Heart right ventricle (tissue), 16 donors: ENCODE measurements at regions not wholly inside any gene's neighbourhood (a gene's known extent, or its start where the extent isn't known, plus 50 kb on each side); places are given as distances from the start of the nearest gene placed in this dataset.

Experiments used
- ATAC-seq, 8 donors: fragments of 200-7000 bp; cut with Tn5 transposase; one replicate each; pipeline ENCODE4 v1.9.1; 2020; ENCODE audit warnings: mild to moderate bottlenecking in 8 of 8, moderate library complexity in 8 of 8, moderate number of reproducible peaks in 1 of 8
- DNase-seq, 2 donors: peaks; one replicate each; pipeline ENCODE4 v3.0.0-alpha.2; 2020
- H3K27ac ChIP-seq, 10 donors: fragments of 200-600 bp; sonication (generic) in 2 of 10; one replicate each; pipeline versions ENCODE4 v1.5.0 to v1.8.0; 2020 to 2022; ENCODE audit warnings: mild to moderate bottlenecking in 3 of 10
- H3K27me3 ChIP-seq, 7 donors: fragments of 200-600 bp; one replicate each; pipeline ENCODE4 v1.8.0; 2021 to 2022; ENCODE audit warnings: mild to moderate bottlenecking in 2 of 7
- H3K36me3 ChIP-seq, 9 donors: fragments of 200-600 bp; sonication (generic) in 1 of 9; one replicate each; pipeline versions ENCODE4 v1.5.0 to v1.8.0; 2020 to 2022; ENCODE audit warnings: mild to moderate bottlenecking in 2 of 9
- H3K4me1 ChIP-seq, 9 donors: fragments of 200-600 bp; sonication (generic) in 1 of 9; one replicate each; pipeline versions ENCODE4 v1.5.0 to v1.8.0; 2020 to 2022; ENCODE audit warnings: mild to moderate bottlenecking in 4 of 9
- H3K4me3 ChIP-seq, 10 donors: fragments of 200-600 bp; sonication (generic) in 2 of 10; one replicate each; pipeline versions ENCODE4 v1.5.0 to v1.8.0; 2020 to 2022; ENCODE audit warnings: mild to moderate bottlenecking in 7 of 10, moderate library complexity in 2 of 10
- H3K9me3 ChIP-seq, 11 donors: fragments of 200-600 bp in 10 of 11; sonication (generic) in 2 of 11; one replicate each; pipeline versions ENCODE4 v1.5.0 to v1.8.0; 2013 to 2022; ENCODE audit warnings: mild to moderate bottlenecking in 2 of 11, control low read depth in 1 of 11, moderate library complexity in 1 of 11
- WGBS, 2 donors: extraction: QIAGEN DNeasy Blood & Tissue Kit; methylation state at CpG; one replicate each; pipeline ENCODE4 v1.1.7; 2013; ENCODE audit warnings: inconsistent platforms in 1 of 2; 5-methylcytosine and 5-hydroxymethylcytosine counted together
- intact Hi-C, 10 donors: fragments of 100-400 bp; cut with DNase I; formaldehyde crosslinking; loops; one replicate each; pipeline versions ENCODE4 v1.11.1 to v1.14.2; 2022
- TF ChIP-seq, protein P1 (sequence below), 9 donors: fragments of 200-600 bp; sonication (generic) in 2 of 9; IDR thresholded peaks; one replicate each; pipeline versions ENCODE4 v1.5.0 to v1.8.0; 2021 to 2022; ENCODE audit warnings: antibody characterized with exemption in 9 of 9, mild to moderate bottlenecking in 5 of 9, moderate library complexity in 1 of 9
- donor health status: Arrhythmogenic right ventricular cardiomyopathy.
- donor health status: ischemic (EF 13 %, LVEDD 7.1; RV severe dilation, severe dysfunction).
- donor health status: healthy with polysubstance abuse.
- donor health status: DM: no; HTN: yes; CAD: no.
- donor health status: DM: no; HTN: no; CAD: no.
- donor health status: ischemic (EF 25% LVEDD 6.9; RV normal size, moderate dysfunction).
- donor health status: ischemic (EF 25% LVEDD 5.7; RV mildly dilated, moderate dysfunction).
- donor health status: healthy.
- donor health status: DM: yes; HTN: yes; CAD: no.
- donor health status: Ischemic cardiomyopathy.
- donor health status: ischemic (EF 35%, LVEDD 5.7; RV mildly dilated, moderate dysfunction).
- donor health status: nonischemic (EF 11% LVEDD 7.7; RV severe dilation, severe dysfunction).
- donor health status: DM: yes; HTN: yes; CAD: no.
- donor health status: PGD.
- donor health status: ischemic (EF 29% LVEDD 5.4; RV normal size, mild dysfunction).
- donor health status: nonischemic (EF 23%, LVEDD 6.1; RV moderate dilation, normal function).

DNA sequence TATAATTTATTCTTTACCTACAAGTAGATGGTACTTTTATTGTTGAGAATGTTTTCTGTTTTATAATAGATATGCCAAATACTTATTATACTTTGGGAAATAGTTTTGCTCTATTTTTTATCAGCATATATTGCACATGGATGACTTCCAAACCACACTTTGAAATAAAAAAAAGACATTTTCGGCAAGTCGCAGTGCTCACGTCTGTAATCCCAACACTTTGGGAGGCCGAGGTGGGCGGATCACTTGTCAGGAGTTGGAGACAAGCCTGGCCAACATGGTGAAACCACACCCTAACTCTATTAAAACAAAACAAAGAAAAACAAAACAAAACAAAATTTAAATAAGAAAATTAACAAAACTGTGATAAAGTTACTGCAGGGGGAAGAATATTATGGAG, 983.9 kb upstream of the CNTN5 start:
- intact Hi-C loops, result no loop called here
- TF ChIP-seq, protein P1, sequence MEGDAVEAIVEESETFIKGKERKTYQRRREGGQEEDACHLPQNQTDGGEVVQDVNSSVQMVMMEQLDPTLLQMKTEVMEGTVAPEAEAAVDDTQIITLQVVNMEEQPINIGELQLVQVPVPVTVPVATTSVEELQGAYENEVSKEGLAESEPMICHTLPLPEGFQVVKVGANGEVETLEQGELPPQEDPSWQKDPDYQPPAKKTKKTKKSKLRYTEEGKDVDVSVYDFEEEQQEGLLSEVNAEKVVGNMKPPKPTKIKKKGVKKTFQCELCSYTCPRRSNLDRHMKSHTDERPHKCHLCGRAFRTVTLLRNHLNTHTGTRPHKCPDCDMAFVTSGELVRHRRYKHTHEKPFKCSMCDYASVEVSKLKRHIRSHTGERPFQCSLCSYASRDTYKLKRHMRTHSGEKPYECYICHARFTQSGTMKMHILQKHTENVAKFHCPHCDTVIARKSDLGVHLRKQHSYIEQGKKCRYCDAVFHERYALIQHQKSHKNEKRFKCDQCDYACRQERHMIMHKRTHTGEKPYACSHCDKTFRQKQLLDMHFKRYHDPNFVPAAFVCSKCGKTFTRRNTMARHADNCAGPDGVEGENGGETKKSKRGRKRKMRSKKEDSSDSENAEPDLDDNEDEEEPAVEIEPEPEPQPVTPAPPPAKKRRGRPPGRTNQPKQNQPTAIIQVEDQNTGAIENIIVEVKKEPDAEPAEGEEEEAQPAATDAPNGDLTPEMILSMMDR (IDR thresholded peaks at IDR 0.05), result no peak
- Histone ChIP-seq H3K27me3 (no peaks in the 10 kb centered on the region), H3K9me3 (peaks cover 0 to 9% (median 0%) of the 10 kb centered on the region in 11 donors), H3K36me3 (no peaks in the 10 kb centered on the region), H3K27ac (no peak overlapping the region), H3K4me1 (peaks cover 0 to 3% (median 0%) of the 10 kb centered on the region in 9 donors), H3K4me3 (no peak overlapping the region)
- WGBS, 2 donors, result 67 to 73% methylated on average over 5 of the region's 5 CpGs
- ATAC-seq (no peak), DNase-seq (no peak)

DNA sequence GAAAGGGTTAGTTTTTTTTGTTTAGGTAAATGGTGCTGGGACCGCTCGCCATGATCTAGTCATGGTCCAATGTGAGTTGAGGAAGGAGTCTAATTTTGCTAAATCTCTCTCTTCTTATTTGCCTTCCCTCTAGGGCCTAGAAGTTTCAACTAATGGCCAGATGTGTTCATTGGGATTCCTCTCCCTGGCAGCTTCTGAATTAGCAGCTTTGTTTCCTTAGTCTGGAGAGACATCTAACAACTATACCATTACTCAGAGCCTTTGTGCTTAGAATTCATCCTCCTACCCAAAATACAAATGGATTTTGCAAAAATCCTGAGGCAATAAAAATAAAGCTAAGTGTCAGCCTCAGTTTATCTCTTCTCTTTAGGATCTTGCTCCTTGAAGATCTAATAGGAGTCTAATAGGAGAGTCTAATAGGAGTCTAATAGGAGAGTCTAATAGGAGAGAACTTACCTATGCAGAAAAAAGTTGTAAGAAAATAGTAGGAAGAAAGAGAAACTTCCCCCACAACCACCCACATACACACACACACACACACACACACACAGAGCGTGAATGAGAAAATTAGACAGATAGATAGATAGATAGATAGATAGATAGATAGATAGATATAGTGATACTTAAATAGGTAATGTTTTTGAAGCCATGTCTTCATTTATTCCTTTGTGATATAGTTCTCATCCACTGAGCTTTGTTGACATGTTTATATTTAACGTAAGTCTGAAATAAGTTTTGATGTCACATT, 980.5 kb upstream of the CNTN5 start:
- H3K36me3 ChIP-seq, result no peaks in the 10 kb centered on the region
- intact Hi-C loops, result loop anchor here in 1 of 10 donors (5.0 kb wide), 1 partner anchor 457 kb away; no protein-coding TSS in a partner anchor
- WGBS, 2 donors, result 89 to 96% methylated on average over 4 of the region's 4 CpGs

DNA sequence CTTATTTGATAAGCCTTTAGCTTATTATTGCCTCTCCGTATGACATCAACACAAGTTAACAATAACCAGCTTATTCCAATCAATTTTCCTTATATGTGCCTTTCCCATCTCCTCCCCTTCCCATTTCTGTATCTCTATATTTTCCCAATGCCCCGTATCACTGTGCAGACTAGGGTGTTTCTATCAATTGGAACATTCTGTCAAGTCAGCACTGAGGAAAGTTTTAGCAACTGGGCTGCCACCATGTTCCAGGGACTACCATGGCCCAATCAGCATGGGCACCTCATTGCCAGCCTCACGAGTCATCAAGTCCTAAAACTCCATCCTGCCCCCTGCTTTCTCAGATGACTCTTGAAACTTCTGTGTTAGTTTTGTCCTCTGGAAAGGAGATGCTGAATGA, 973.1 kb upstream of the CNTN5 start:
- Histone ChIP-seq H3K27ac (no peak overlapping the region), H3K36me3 (no peaks in the 10 kb centered on the region), H3K4me3 (no peak overlapping the region), H3K4me1 (no peaks in the 10 kb centered on the region), H3K27me3 (no peaks in the 10 kb centered on the region), H3K9me3 (no peaks in the 10 kb centered on the region)
- DNase-seq, result no peak
- TF ChIP-seq, protein P1 (IDR thresholded peaks at IDR 0.05), result no peak
- intact Hi-C loops, result no loop called here
- no peak for ATAC-seq
- 84 to 88% methylated on average over 3 of the region's 3 CpGs for WGBS, 2 donors

More for the DNA sequence above, 980.5 kb upstream of the CNTN5 start:
- TF ChIP-seq, protein P1 (IDR thresholded peaks at IDR 0.05), result no peak
- ATAC-seq (no peak), DNase-seq (no peak)
- H3K4me3 ChIP-seq, result no peak overlapping the region
- no peaks in the 10 kb centered on the region for H3K9me3 ChIP-seq
- no peak overlapping the region for H3K27ac ChIP-seq
- H3K4me1 ChIP-seq, result peaks cover 0 to 3% (median 0%) of the 10 kb centered on the region in 9 donors
- H3K27me3 ChIP-seq, result no peaks in the 10 kb centered on the region

DNA sequence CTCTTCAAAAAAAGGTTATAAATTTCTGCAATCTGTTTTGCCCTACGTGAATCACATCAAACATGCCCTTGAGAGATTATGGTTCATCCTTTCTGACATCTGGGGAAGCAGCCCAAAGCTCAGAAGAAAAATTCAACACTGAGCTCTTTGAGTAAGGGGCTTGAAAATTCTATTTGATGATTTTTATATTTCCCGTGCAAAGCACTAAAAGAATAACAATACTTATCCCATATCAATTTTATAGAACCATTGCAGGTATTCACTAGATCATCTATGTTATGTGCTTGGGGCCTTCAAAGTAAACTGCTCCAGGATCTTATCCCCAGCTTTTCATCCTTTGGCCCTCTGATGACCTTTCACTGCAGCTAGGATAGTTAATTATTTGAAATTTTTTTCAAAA, 966.9 kb upstream of the CNTN5 start:
- Histone ChIP-seq H3K27ac (no peak overlapping the region), H3K9me3 (peaks cover 0 to 5% (median 0%) of the 10 kb centered on the region in 11 donors), H3K4me3 (no peak overlapping the region), H3K27me3 (no peaks in the 10 kb centered on the region), H3K36me3 (no peaks in the 10 kb centered on the region), H3K4me1 (no peaks in the 10 kb centered on the region)
- no peak for ATAC-seq
- DNase-seq, result no peak
- WGBS, 2 donors, result 76 to 87% methylated on average over 2 of the region's 2 CpGs
- intact Hi-C loops, result no loop called here
- TF ChIP-seq, protein P1 (IDR thresholded peaks at IDR 0.05), result no peak
